Activated CD4-positive, alpha-beta T cell treated with anti-CD3 and anti-CD28 coated beads for 1 hour (primary cell): ENCODE measurements at regions not wholly inside any gene's neighbourhood (a gene's known extent, or its start where the extent isn't known, plus 50 kb on each side); places are given as distances from the start of the nearest gene placed in this dataset.
A peak's percentile ranks its signal among the peaks of the same experiment; 100 is the strongest.
"Not testable (repeated sequence)": the region's sequence is repeated elsewhere in the genome, so short reads cannot be mapped to it uniquely, and the experiment has no call there.

Experiments
- DNase-seq: peaks from one replicate; pipeline ENCODE4 v3.0.0-alpha.2; 2020

DNA sequence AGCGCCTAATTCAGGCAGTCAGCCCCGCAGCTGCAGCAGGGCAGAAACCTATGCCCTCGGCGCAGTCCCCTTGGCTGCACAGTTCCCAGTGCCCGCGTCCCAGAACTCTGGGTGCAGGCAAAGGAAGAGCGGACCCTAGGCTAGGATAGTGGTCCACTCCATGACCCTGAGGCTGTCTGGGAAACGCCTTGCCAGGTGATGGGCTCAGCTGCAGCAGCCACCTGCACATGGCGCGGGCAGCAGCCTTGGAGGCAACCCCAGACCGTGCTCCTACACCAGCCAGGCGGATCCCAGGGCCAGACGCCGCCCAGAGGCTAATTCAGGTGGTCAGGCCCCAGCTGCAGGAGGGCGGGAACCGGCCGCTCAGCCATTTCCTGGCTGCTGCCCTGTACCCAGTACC lies 83.0 kb downstream of the POTEC start:
- not testable (repeated sequence) for DNase-seq

GRCh38 chr18:14459826-14460225 lies 83.6 kb downstream of the POTEC start:
- DNase-seq: not testable (repeated sequence)

DNA sequence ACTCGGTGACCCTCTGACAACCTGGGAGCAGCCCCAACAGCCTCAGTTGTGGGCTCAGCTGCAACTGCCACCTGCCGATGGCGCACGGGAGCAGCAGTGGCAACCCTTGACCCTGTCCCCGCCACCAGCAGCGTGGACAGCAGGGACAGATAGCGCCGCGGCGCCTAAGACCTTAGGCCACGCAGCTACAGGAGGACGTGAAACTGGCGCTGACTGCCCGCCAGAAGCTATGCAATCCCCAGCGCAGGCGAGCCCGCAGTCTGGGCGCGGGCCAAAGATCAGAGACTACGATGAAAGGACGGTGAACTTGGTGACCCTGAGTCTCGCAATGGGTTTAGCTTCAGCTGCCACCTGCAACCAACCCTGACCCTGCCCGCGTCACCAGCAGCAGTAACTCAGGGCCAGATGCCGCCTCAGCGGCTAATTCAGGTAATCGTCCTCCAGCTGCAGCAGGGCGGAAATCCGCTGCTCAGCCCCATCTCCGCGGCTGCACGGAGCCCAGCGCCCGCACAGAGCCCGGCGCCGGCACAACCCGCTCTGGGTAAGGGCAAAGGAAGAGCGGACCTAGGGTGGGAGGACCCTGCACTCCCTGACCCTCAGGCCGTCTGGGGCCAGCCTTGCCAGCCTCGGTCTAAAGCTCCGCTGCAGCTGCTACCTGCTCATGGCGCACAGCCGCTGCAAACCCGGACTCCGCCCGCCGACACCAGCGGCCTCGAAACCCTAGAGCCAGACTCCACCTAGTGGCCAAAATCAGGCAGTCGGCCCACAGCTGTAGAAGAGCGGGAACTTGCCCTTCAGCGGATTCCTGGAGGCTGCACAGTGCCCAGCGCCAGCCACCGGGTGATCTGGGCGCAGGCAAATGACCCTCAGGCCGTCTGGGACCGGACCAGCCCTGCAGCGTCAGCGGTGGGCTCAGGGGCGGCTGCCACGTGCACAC lies 85.1 kb downstream of the POTEC start:
- DNase-seq: peak; percentile 61

- DNase-seq: not testable (repeated sequence)
Observed at GRCh38 chr18:14450637-14451009, 92.8 kb downstream of the POTEC start.

DNA sequence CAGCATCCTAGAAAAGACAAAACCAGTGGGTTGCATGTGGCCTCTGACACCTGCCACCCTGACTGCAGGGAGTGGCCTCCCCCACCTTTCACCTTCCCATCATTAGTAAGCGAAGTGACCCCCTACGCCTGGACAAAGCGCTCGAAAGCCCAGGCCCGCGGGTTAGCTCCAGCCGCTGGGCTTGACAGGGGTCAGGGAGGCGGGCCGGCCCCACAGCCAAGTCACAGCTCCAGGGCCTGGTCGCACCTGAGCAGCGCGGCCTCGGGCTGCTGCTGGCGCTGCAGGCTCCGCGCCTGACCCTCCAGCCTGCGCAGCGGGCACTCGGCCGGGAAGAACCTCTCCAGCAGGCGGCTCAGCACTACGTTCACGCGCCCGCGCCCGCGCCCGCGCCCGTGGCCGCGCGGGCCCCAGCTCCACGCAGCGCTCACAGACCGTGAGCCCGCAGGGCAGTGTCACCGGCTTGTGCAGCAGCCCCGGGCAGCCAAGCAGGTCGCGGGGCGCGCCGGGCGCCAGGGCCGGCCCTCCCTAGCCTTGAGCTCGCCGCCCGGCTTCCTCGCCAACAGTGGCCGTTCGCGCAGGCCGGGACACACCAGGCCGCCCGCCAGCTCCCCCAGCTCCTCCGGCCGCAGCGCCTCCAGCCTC lies 93.3 kb downstream of the POTEC start:
- not testable (repeated sequence) for DNase-seq

- not testable (repeated sequence) for DNase-seq
Observed at GRCh38 chr18:14449062-14449461, 94.3 kb downstream of the POTEC start.

GRCh38 chr18:14447715-14448114 lies 95.7 kb downstream of the POTEC start:
- not testable (repeated sequence) for DNase-seq

DNA sequence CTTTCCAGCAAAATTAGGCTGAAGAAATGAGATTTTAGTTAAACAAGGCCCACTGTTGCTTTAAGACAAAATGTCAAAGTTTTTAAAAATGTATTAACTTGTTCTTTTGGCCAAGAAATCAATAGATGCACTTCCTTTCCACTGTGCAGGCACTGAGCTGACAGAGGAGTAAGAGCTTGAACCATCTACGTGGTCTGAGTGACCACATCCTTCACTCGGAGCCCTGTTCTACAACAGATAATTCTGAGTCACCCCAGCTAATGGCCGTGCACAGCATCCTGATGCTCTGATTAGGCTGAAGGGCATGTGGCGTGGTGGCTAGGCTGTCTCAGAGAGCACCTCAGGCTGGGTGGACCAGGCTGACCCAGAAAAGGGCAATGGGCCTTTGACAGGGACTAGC lies 107.9 kb downstream of the POTEC start:
- DNase-seq: not testable (repeated sequence)

DNA sequence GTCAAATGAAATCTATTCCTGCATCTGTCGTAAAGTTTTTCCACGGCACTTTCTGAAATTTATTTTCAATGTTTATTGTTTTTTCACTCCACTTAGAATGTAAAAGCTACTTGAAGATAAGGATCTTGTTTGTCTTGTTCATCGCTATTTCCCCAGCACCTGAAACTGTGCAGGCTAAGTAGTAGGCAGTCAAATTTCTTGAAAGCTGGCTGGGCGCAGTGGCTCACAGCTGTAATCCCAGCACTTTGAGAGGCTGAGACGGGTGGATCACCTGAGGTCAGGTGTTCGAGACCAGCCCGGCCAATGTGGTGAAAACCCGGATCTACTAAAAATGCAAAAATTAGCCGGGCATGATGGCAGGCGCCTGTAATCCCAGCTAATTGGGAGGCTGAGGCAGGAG lies 111.0 kb downstream of the POTEC start:
- DNase-seq: not testable (repeated sequence)

DNA sequence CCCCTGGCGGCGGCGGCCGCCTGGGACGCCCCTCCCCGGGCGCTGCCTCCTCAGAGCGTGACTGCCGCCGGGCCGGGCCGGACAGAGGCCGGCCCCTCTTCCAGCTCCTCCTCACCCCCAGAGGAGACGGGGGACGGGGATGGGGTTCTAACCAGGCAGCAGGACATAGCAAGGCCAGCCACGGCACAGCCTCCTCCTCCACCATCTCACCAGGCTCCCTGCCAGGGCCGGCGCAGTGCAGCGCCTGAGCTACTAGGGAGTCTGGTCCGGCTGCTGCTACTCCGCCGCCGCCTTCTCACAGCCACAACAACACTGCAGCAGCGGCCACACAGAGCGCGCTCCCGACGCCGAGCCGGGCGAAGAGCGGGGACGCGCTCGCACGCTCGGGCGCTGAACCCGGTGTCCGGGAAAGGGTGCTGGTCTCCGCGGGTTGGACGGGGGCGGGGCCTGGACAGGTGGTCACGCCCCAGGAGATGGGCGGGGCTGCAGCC lies 112.3 kb downstream of the POTEC start:
- peak; percentile 30 for DNase-seq

DNA sequence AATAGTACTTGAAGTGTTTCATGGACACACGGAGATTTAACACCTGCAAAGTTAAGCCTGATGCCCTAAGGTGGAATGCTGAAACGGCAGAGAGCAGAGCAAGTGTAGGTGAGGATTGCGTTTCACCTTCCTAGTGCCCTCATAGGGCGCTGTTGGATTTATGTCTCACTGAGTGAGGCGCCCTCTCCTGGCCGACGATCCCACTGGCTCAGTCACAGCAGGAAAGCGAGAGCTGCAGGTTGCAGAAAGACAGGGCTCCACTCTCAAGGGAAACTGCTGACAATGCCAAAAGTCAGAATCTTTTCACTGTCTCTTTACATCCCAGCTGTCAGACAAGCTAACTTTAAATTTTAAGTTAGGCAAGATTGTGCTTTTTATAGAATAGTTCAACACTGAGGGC lies 127.6 kb downstream of the POTEC start:
- peak; percentile 18 for DNase-seq

DNA sequence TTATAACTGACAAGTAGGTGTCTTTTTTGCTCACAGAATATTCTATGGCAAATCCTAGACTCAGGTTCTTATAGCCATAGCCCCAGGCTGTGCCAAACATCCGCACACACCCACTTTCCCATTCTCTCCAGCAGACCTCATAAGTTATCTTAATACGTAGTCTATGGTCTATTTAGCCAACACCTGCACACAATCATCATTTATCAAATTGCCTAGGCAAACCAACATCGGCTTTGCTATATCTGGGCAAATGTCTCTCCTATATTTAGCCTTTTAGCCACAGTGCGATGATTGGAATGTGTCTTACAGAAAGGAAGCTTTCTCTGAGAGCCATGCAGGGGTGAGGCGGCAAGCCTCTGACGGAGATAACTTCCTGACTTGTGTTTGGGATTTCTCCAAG lies 128.0 kb downstream of the POTEC start:
- DNase-seq: not testable (repeated sequence)

- not testable (repeated sequence) for DNase-seq
Observed at GRCh38 chr18:14395533-14395932, 147.9 kb downstream of the POTEC start.

GRCh38 chr18:14393563-14394103 lies 149.8 kb downstream of the POTEC start:
- DNase-seq: not testable (repeated sequence)

DNA sequence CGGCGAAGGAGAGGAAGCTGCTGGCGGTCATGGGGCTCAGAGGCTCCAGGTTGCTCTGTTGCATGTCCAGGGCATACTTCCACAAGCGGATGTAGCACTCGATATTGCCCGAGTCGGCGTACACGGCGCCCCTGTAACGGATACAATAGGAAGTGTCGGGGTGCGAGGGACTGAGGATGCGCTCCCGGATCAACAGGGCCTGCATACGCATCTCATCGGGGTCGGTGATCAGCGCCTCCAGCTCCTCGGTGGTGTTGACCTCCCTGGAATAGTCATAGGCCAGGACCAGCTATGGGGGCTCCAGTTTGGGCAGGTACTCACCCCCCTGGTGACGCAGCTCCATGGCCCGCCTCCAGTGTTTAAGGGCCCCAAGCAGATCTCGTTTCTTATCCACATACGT lies 150.8 kb downstream of the POTEC start:
- not testable (repeated sequence) for DNase-seq

DNA sequence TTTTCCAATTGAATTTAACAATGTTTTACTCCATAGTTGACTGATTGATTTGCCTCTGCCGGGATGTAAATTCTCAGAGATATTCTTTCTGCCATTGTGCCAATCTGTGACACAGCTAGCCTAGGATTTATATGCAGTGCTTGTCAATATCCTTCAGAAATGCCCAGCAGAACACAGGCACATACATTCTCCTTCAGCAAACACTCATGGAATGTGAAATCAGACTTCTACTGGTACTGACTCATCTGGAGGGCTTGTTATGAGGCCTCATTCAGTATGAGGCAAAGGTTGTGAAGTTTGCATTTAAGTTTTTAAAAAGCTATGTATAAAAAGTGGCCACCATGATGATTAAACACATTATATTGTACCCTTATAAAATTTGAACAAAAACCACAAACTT lies 158.4 kb downstream of the POTEC start:
- not testable (repeated sequence) for DNase-seq

DNA sequence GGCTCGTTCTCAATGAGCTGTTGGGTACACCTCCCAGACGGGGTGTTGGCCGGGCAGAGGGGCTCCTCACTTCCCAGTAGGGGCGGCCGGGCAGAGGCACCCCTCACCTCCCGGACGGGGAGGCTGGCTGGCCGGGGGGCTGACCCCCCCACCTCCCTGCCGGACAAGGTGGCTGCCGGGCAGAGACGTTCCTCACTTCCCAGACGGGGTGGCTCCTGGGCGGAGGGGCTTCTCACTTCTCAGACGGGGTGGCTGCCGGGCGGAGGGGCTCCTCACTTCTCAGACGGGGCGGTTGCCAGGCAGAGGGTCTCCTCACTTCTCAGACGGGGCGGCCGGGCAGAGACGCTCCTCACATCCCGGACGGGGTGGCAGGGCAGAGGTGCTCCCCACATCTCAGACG lies 160.7 kb downstream of the POTEC start:
- DNase-seq: not testable (repeated sequence)

DNA sequence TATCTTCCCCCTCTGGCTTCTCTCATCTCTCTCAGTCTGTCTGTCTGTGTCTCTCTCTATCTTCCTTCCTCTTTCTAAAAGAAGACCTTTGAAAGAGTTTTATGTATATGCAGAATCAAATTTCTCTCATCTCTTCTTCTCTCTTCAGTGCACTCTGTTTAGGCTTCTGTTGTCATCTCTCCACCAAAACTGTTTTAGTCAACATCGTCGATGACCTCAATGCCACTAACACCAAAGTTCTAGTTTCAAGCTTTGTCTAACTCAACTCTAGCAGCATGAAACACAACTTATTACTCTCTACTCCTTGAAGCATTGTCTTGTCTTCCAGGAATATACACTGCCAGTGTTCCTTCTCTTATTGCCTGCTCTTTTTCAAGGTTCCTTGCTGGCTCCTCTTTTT lies 163.9 kb downstream of the POTEC start:
- DNase-seq: not testable (repeated sequence)

- DNase-seq: not testable (repeated sequence)
Observed at GRCh38 chr18:14378376-14378775, 165.0 kb downstream of the POTEC start.

- DNase-seq: not testable (repeated sequence)
Observed at GRCh38 chr18:14361346-14361745, 182.1 kb downstream of the POTEC start.

DNA sequence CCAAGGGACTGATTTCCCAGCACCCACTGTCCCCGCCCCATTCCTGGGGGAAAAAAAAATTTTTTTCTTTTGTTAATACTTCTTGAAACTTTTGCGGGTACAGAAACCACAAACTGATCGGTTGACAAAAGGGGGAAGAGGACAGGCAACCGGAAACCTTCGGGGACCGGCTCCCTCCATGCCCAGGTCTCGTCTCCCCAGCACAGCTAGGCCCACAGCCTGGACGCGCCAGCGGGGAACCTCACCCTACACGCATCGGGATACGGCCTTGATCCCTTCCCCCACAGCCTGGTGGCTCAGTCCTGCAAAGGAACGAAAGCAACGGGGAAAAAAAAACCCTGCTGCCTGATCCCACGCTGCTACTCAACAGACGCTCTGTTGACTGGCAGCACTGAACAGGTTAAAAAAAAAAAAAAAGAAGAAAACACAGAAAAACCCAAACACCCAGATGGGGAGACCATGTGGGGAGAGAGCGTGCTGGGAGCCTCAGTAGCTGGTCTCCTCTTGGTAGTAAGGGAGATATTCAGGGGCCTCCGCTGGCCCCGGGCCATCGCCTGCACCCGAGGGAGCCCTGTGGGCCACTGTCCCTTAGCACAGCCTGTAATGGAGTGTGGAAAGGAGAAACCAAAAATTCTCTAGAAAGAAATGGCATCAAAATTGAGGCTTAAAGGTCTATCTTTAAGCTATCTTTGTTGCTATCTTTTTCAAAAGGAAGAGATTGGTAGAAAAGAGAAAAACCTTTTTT lies 185.7 kb downstream of the POTEC start:
- not testable (repeated sequence) for DNase-seq

- DNase-seq: not testable (repeated sequence)
Observed at GRCh38 chr18:14342170-14342569, 201.2 kb downstream of the POTEC start.

DNA sequence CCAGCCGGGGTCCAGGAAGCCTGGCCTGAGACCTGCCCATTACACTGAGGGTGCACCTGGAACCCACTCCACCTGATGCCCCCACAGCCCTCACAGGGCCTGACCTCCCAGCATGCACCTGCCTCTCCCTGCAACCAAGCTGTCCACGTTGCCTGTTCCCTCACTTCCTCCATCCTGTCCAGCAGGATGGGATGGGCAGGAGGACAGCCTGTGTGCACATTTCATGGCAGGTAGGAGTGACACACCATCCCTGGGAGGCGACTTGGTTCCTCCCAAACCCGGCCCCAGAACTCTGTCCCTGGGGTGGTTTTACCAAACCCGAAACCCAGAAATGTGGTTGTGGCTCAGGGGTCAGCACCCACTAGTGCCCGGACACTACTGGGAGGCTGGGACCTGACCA lies 203.8 kb upstream of the ZNF519 start:
- not testable (repeated sequence) for DNase-seq
